A172 (cell line): ENCODE measurements at regions not wholly inside any gene's neighbourhood (a gene's known extent, or its start where the extent isn't known, plus 50 kb on each side); places are given as distances from the start of the nearest gene placed in this dataset.
"Not testable (repeated sequence)": the region's sequence is repeated elsewhere in the genome, so short reads cannot be mapped to it uniquely, and the experiment has no call there.

Experiments used
- DNase-seq: peaks from one replicate; pipeline ENCODE4 v3.0.0-alpha.2; 2015; ENCODE audit warnings: low spot score

DNA sequence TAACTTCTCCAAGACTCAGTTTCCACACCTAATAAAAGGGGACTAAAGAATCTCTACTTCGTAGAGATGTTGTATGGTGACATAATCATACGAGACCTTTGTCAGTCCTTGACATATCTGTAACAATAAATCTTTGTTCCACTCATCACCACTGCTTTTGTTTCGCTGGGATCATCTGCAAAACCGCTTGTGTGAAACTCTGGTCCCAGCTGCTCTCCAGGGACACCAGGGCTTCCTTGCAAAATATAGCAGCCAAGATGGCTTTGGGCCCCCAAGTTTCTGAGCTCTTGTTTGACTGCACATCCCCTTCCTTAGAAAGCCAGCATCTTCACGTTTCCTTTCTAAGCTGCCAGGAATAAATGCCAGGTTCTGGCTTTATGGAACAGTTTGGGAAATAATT lies 110.5 kb upstream of the RRN3 start:
- DNase-seq = not testable (repeated sequence)

GRCh38 chr16:15192813-15193212 lies 98.7 kb upstream of the RRN3 start:
- not testable (repeated sequence) for DNase-seq

GRCh38 chr16:15192197-15192596 lies 98.1 kb upstream of the RRN3 start:
- DNase-seq = not testable (repeated sequence)

DNA sequence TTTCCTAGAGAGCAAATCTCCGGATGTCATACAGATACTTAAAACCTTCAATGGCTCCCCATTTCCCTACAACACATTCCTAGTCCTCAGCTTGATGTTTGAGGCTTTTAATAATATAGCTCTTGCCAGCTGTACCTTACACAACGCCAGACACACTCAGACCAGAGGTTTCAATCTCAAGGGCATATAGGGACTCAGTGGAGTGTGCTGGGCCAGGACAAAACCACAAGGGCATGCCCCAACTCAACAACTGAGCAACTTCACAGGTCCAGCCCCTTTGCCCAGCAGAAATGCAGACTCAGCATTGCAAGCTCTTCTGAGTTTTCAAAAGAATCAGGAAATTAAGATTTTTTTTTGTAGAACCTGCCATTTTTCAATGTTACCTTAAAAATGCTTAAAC lies 95.4 kb upstream of the RRN3 start:
- not testable (repeated sequence) for DNase-seq
